Left cardiac atrium (tissue), 4 donors: ENCODE measurements at regions not wholly inside any gene's neighbourhood (a gene's known extent, or its start where the extent isn't known, plus 50 kb on each side); places are given as distances from the start of the nearest gene placed in this dataset.

Experiments
- ATAC-seq, 2 donors: fragments of 200-7000 bp; cut with Tn5 transposase; one replicate each; pipeline ENCODE4 v1.9.1; 2020; ENCODE audit warnings: mild to moderate bottlenecking in 2 of 2, moderate library complexity in 2 of 2
- DNase-seq: peaks from one replicate; pipeline ENCODE4 v3.0.0-alpha.2; 2020
- intact Hi-C, 2 donors: fragments of 100-400 bp; cut with DNase I; formaldehyde crosslinking; loops; one replicate each; pipeline versions ENCODE4 v1.14.1 to v1.15.1; 2022 to 2023
- donor health status: DM: no; HTN: yes; CAD: no.
- donor health status: DM: no; HTN: yes; CAD: no; lungs with severe emphysema.
- donor health status: DM: yes; HTN: yes; CAD: no.
- donor health status: Dilated cardiomyopathy.

DNA sequence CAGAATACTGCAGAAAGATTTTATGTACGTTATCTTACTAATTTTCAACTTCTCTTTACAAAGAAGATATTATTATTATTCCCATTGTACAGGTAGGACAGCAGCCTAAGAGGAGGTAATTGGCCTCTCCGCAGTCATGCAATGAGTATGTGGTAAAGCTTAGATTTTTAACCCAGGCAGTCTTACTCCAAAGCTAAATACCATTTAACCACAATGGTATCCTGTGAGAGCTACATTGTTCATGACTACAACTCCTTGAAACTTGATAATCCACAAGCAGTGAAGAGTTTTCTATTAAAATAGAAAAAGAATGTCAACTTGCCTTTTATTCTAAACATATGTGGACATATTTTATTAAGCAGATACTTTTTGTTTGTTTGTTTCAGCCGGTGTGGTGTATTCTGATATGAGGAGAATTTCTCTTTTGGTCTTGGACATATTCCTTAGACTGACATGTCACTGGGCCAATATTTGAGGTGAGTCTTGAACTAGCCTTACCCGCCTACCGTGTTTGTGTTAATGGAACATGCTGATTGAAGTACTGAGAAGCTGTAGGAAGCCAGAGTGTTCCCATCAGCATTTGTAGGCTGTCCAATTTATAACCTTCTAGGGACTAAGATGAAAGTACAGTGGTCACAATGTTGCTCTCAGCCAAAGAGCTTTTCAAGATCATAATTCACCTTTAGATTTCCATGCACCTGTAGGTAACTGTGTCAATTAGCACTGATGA is 293.9 kb upstream of the DCC start:
- ATAC-seq (no peak), DNase-seq (no peak)
- intact Hi-C loops = no loop called here

DNA sequence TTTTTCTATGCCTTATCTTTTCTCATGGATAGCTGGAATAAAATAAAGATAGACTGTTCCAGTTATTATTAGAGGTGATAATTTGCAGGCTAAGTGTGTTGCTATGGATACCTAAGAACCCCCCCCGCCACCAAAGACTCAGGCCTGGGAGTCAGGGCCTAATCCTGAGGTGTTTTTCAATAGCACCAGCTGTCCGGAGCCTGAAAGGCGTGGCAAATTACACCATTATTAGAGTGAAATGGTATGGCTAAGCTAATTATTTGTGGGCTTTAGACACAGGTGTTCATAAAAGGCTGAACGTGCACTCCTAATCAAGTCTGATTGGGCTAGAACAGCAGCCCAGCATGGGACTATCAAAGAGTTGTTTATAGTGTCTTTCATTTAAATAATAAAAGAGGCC is 293.2 kb upstream of the DCC start:
- no peak for DNase-seq
- intact Hi-C loops = no loop called here
- no peak for ATAC-seq

- no peak for ATAC-seq
Measured at GRCh38 chr18:52054324-52054723, 285.7 kb upstream of the DCC start.

GRCh38 chr18:52060607-52061304 is 279.2 kb upstream of the DCC start:
- DNase-seq (no peak), ATAC-seq (no peak)
- intact Hi-C loops = no loop called here

More at GRCh38 chr18:52054324-52054723, 285.7 kb upstream of the DCC start:
- intact Hi-C loops = no loop called here
- no peak for DNase-seq

GRCh38 chr18:52063923-52064322 is 276.1 kb upstream of the DCC start:
- intact Hi-C loops = no loop called here
- no peak for ATAC-seq
- DNase-seq = no peak

- intact Hi-C loops = no loop called here
- no peak for DNase-seq
- no peak for ATAC-seq
Measured at GRCh38 chr18:52069201-52069600, 270.8 kb upstream of the DCC start.

GRCh38 chr18:52070291-52070756 is 269.7 kb upstream of the DCC start:
- DNase-seq = no peak
- intact Hi-C loops = no loop called here
- no peak for ATAC-seq

- intact Hi-C loops = no loop called here
- DNase-seq = no peak
Measured at GRCh38 chr18:52077251-52077983, 262.6 kb upstream of the DCC start.

GRCh38 chr18:52082246-52082645 is 257.8 kb upstream of the DCC start:
- intact Hi-C loops = no loop called here

More at GRCh38 chr18:52077251-52077983, 262.6 kb upstream of the DCC start:
- ATAC-seq = no peak

GRCh38 chr18:52087140-52087539 is 252.9 kb upstream of the DCC start:
- ATAC-seq = no peak
- intact Hi-C loops = no loop called here

More at GRCh38 chr18:52082246-52082645, 257.8 kb upstream of the DCC start:
- ATAC-seq (no peak), DNase-seq (no peak)

DNA sequence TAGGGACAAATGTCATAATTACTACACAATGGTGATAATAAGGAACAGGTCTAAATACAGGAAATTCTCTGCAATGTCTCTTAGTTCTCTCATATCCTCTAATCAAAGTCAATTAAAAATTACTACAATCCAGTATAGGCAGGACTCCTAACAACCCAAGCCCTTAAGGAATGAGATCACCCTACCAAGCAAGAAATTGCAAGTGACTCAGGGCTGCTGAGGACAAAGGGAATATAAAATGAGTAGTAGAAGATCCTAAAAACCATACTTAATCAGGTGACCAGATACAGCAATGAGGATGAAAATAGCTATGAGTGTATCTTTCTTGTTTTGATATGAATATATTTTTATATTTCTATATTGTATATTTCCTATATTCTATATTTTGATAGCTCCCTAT is 250.0 kb upstream of the DCC start:
- intact Hi-C loops = no loop called here
- ATAC-seq = no peak
- no peak for DNase-seq

More at GRCh38 chr18:52087140-52087539, 252.9 kb upstream of the DCC start:
- DNase-seq = no peak

GRCh38 chr18:52093171-52093570 is 246.8 kb upstream of the DCC start:
- ATAC-seq (no peak), DNase-seq (no peak)
- intact Hi-C loops = no loop called here

GRCh38 chr18:52118684-52119083 is 221.3 kb upstream of the DCC start:
- no peak for ATAC-seq
- DNase-seq = no peak
- intact Hi-C loops = no loop called here

- intact Hi-C loops = no loop called here
- no peak for DNase-seq
- no peak for ATAC-seq
Measured at GRCh38 chr18:52130624-52131301, 209.2 kb upstream of the DCC start.

DNA sequence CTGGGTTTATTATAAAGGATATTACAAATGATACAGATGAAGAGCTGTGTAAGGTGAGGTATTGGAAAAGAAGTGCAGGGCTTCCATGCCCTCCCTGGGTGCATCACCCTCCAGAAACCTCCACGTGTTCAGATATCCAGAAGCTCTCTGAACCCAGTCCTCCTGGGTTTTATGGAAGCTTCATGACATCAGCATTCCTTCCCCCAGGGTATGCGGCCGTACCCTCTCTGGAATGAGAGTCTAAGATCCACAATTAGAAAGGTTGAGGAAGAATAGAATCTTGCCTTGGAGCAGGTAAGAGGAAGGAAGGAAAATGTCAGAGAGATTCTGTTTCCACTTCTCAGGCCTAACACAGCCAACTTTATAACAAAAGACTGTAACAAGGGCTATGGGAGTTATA is 208.2 kb upstream of the DCC start:
- ATAC-seq = no peak
- intact Hi-C loops = no loop called here

DNA sequence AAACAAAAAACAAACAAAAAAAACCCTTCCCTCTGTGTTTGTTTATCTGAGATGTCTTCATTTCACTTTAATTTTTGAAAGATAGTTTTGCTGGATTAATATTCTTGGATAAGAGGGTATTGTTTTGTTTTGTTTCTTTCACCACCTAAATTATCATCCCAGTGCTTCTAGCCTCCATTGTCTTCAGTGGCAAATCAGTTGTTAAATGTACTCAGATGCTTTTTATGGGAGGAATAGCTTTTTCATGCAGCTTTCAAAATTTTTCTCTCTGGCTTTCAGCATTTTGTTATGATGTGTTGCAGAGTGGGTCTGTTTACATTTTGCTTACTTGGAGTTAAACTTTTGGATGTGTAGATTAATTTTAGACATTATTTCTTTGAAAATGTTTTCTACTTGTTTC is 203.5 kb upstream of the DCC start:
- no peak for DNase-seq
- no peak for ATAC-seq
- intact Hi-C loops = no loop called here

More for the DNA sequence above, 208.2 kb upstream of the DCC start:
- no peak for DNase-seq

- no peak for DNase-seq
- no peak for ATAC-seq
- intact Hi-C loops = no loop called here
Measured at GRCh38 chr18:52140986-52141385, 199.0 kb upstream of the DCC start.

DNA sequence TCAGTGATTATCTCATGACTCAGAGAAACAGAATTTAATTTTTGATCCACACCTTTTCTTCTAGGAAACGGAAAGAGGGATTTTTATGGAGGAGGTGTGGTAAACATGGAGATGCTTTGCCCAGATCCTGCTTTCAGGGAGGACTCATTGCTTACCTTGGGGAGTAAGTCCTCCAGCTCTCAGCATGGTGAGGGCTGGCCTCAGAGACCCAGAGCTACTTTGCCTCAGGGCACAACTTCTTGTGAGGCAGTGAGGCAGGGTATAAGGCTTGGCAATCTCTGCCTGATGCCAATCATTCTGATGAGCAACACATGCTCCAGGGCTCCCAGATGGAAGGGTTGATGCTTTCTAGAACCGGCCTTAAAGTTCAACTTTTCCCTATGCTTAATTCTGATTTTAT is 189.9 kb upstream of the DCC start:
- intact Hi-C loops = no loop called here
- ATAC-seq (no peak), DNase-seq (no peak)

DNA sequence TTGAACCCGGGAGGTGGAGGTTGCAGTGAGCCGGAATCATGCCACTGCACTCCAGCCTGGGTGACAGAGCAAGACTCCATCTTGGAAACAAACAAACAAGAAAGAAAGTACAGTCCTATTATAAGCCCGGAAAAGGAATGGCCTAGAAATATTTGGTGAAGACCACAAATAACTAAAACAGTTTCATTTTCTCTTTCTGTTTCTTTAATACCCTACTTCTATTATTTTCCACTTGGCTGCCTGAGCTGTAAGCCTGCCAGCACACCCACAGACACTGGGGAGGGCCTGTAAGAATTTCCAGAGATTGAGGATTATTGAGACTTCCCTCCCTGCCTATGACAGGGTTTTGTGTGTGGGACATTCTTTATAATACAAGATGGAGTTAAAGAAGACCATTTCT is 188.0 kb upstream of the DCC start:
- intact Hi-C loops = no loop called here
- no peak for ATAC-seq

DNA sequence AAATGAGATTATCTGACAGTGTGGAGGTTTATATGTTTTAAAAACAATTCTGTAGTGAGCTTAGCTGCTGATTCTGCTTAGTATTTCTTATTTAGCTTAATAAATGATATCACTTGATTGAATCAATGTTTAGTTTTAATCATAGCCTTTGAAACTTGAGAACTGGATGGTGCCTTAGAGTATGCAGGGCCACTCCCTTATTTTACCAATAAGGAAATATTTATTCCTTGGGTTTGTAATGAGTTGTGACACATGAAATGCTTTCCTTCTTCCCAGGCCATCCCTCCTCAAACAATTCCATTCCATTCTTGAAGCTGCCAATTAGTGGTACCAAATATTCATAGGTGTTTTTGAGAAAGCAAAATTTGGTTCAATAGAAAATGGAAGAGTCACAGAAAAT is 183.8 kb upstream of the DCC start:
- intact Hi-C loops = no loop called here
- no peak for DNase-seq
- no peak for ATAC-seq

More for the DNA sequence above, 188.0 kb upstream of the DCC start:
- no peak for DNase-seq
